ENCODE measurements at regions not wholly inside any gene's neighbourhood (a gene's known extent, or its start where the extent isn't known, plus 50 kb on each side); places are given as distances from the start of the nearest gene placed in this dataset.

DNA sequence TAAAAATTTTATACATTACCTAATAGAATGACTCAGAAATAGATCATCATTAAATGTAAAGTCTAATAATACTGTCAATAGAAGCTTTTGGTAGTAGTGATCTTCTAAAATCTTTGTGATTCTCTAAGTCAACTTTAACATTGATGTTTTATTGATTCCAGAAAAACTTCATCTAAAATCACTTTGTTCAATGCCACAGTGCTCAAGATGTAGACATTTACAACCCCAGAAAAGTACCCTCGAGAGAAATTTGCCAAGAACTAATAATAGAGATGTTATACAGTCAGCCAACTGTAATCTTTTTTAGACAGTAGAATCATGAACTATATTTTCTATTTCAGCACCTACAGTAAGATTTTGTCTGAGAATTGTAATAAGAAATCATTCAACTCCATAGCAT, 369.2 kb upstream of the AKR1E2 start:
- TF ChIP-seq, protein P1, sequence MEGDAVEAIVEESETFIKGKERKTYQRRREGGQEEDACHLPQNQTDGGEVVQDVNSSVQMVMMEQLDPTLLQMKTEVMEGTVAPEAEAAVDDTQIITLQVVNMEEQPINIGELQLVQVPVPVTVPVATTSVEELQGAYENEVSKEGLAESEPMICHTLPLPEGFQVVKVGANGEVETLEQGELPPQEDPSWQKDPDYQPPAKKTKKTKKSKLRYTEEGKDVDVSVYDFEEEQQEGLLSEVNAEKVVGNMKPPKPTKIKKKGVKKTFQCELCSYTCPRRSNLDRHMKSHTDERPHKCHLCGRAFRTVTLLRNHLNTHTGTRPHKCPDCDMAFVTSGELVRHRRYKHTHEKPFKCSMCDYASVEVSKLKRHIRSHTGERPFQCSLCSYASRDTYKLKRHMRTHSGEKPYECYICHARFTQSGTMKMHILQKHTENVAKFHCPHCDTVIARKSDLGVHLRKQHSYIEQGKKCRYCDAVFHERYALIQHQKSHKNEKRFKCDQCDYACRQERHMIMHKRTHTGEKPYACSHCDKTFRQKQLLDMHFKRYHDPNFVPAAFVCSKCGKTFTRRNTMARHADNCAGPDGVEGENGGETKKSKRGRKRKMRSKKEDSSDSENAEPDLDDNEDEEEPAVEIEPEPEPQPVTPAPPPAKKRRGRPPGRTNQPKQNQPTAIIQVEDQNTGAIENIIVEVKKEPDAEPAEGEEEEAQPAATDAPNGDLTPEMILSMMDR (IDR thresholded peaks at IDR 0.05 in 8 of 11, conservative IDR thresholded peaks at IDR 0.05 in 3 of 11) = no peak
- TF ChIP-seq POLR2AphosphoS5 (IDR thresholded peaks at IDR 0.05) (no peak), POLR2A (IDR thresholded peaks at IDR 0.05) (no peak)
